ENCODE measurements at regions not wholly inside any gene's neighbourhood (a gene's known extent, or its start where the extent isn't known, plus 50 kb on each side); places are given as distances from the start of the nearest gene placed in this dataset.

DNA sequence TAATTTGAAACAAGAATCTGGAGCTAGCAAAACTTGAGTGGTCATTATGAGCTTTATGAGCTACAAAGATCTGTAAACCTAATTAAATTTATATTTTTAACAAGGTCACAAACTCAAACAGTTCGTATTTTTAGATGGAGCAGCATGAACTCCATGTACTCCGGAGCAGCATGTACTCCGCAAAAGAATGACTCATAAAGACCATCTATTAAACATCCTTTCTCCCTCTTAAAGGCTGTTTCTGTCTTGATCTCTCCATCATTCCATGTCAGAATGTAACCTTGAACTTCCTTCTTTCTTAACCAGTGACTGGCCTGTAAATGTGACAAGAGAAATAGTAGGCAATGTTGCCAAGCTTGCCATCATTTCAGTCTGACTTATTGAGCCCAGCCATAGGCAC, 696.9 kb downstream of the ZNF385D start:
- H2AFZ ChIP-seq (replicated peaks): no peak overlapping the region
- no peaks in the 10 kb centered on the region for H3K9me3 ChIP-seq (ENCODE audit: low read depth)
- no peaks in the 10 kb centered on the region for H3F3A ChIP-seq (ENCODE audit: low read depth)
- H3K27ac Mint-ChIP-seq: no peak overlapping the region
- H3K27me3 Mint-ChIP-seq (ENCODE audit: insufficient read depth, low read depth): no peaks in the 10 kb centered on the region
- H3K4me3 ChIP-seq: no peak overlapping the region
- H3K27me3 ChIP-seq: no peaks in the 10 kb centered on the region
- H3K36me3 Mint-ChIP-seq: no peaks in the 10 kb centered on the region
- DNase-seq (ENCODE audit: low spot score): no peak
- H3K9ac ChIP-seq: no peak overlapping the region
- TF ChIP-seq, protein P1, sequence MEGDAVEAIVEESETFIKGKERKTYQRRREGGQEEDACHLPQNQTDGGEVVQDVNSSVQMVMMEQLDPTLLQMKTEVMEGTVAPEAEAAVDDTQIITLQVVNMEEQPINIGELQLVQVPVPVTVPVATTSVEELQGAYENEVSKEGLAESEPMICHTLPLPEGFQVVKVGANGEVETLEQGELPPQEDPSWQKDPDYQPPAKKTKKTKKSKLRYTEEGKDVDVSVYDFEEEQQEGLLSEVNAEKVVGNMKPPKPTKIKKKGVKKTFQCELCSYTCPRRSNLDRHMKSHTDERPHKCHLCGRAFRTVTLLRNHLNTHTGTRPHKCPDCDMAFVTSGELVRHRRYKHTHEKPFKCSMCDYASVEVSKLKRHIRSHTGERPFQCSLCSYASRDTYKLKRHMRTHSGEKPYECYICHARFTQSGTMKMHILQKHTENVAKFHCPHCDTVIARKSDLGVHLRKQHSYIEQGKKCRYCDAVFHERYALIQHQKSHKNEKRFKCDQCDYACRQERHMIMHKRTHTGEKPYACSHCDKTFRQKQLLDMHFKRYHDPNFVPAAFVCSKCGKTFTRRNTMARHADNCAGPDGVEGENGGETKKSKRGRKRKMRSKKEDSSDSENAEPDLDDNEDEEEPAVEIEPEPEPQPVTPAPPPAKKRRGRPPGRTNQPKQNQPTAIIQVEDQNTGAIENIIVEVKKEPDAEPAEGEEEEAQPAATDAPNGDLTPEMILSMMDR (IDR thresholded peaks at IDR 0.05): no peak
- TF ChIP-seq EZH2 (IDR thresholded peaks at IDR 0.05) (no peak), EZH2phosphoT487 (IDR thresholded peaks at IDR 0.05) (no peak)
- no peaks in the 10 kb centered on the region for H3K36me3 ChIP-seq
- H3K4me3 Mint-ChIP-seq: no peak overlapping the region
- H3K4me1 Mint-ChIP-seq: no peaks in the 10 kb centered on the region
- no peaks in the 10 kb centered on the region for H3K4me1 ChIP-seq
- no peak overlapping the region for H3K27ac ChIP-seq
- no peaks in the 10 kb centered on the region for H3K9me3 Mint-ChIP-seq
- H3K79me2 ChIP-seq (ENCODE audit: low read depth): no peaks in the 10 kb centered on the region
- no peak overlapping the region for H3K4me2 ChIP-seq
- H4K20me1 ChIP-seq (ENCODE audit: low read depth): no peaks in the 10 kb centered on the region

- Histone ChIP-seq H3K4me1 (no peaks in the 10 kb centered on the region), H3K79me2 (ENCODE audit: low read depth) (no peaks in the 10 kb centered on the region), H3K9me3 (ENCODE audit: low read depth) (no peaks in the 10 kb centered on the region), H3K9ac (no peak overlapping the region), H3F3A (ENCODE audit: low read depth) (no peaks in the 10 kb centered on the region), H3K27me3 (no peaks in the 10 kb centered on the region), H3K4me3 (no peak overlapping the region), H3K4me2 (no peak overlapping the region), H2AFZ (replicated peaks) (no peak overlapping the region), H4K20me1 (ENCODE audit: low read depth) (no peaks in the 10 kb centered on the region), H3K36me3 (no peaks in the 10 kb centered on the region), H3K27ac (no peak overlapping the region)
- no peak overlapping the region for H3K27ac Mint-ChIP-seq
- H3K27me3 Mint-ChIP-seq (ENCODE audit: insufficient read depth, low read depth): no peaks in the 10 kb centered on the region
- no peaks in the 10 kb centered on the region for H3K4me1 Mint-ChIP-seq
- DNase-seq (ENCODE audit: low spot score): no peak
- no peaks in the 10 kb centered on the region for H3K36me3 Mint-ChIP-seq
- no peaks in the 10 kb centered on the region for H3K9me3 Mint-ChIP-seq
- TF ChIP-seq, protein P1 (IDR thresholded peaks at IDR 0.05): no peak
- no peak for TF ChIP-seq EZH2 (IDR thresholded peaks at IDR 0.05)
- no peak for TF ChIP-seq EZH2phosphoT487 (IDR thresholded peaks at IDR 0.05)
- no peak overlapping the region for H3K4me3 Mint-ChIP-seq
Measured at GRCh38 chr3:21049334-21050062, 701.5 kb downstream of the ZNF385D start.

DNA sequence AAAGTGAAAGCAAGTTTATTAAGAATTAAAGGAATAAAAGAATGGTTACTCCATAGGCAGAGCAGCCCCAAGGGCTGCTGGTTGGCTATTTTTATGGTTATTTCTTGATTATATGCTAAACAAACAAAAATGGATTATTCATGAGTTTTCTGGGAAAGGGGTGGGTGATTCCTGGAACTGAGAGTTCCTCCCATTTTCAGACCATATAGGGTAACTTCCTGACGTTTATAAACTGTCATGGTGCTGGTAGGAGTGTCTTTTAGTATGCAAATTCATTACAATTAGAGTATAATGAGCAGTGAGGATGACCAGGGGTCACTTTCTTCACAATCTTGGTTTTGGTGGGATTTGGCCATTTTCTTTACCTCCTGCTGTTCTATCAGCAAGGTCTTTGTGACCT, 707.9 kb downstream of the ZNF385D start:
- Mint-ChIP-seq H3K27me3 (ENCODE audit: insufficient read depth, low read depth) (no peaks in the 10 kb centered on the region), H3K36me3 (no peaks in the 10 kb centered on the region), H3K9me3 (no peaks in the 10 kb centered on the region), H3K4me3 (no peak overlapping the region), H3K27ac (no peak overlapping the region), H3K4me1 (no peaks in the 10 kb centered on the region)
- Histone ChIP-seq H3K9me3 (ENCODE audit: low read depth) (no peaks in the 10 kb centered on the region), H4K20me1 (ENCODE audit: low read depth) (no peaks in the 10 kb centered on the region), H3F3A (ENCODE audit: low read depth) (no peaks in the 10 kb centered on the region), H3K27ac (no peak overlapping the region), H3K27me3 (no peaks in the 10 kb centered on the region), H3K79me2 (ENCODE audit: low read depth) (no peaks in the 10 kb centered on the region), H3K36me3 (no peaks in the 10 kb centered on the region), H3K9ac (no peak overlapping the region), H2AFZ (replicated peaks) (no peak overlapping the region), H3K4me2 (no peak overlapping the region), H3K4me3 (no peak overlapping the region), H3K4me1 (no peaks in the 10 kb centered on the region)
- DNase-seq (ENCODE audit: low spot score): no peak
- TF ChIP-seq, protein P1 (IDR thresholded peaks at IDR 0.05): no peak
- no peak for TF ChIP-seq EZH2 (IDR thresholded peaks at IDR 0.05)
